Neural crest cell (in vitro differentiated cells): ENCODE measurements at regions not wholly inside any gene's neighbourhood (a gene's known extent, or its start where the extent isn't known, plus 50 kb on each side); places are given as distances from the start of the nearest gene placed in this dataset.

ENCODE experiments used
- DNase-seq: peaks from one replicate; pipeline ENCODE4 v3.0.0; 2021; ENCODE audit warnings: low read depth, mixed read lengths, low spot score
- H3K27ac Mint-ChIP-seq: one replicate; pipeline ENCODE4 v1.8.0; 2021; ENCODE audit warnings: mild to moderate bottlenecking, mixed read lengths; ENCODE audit not compliant: unreplicated experiment
- H3K27me3 Mint-ChIP-seq: 2 replicates; pipeline ENCODE4 v1.8.0; 2021; ENCODE audit warnings: low read depth, mild to moderate bottlenecking, mixed read lengths
- H3K36me3 Mint-ChIP-seq: 2 replicates; pipeline ENCODE4 v1.8.0; 2021; ENCODE audit warnings: low read depth, mild to moderate bottlenecking, mixed read lengths
- H3K4me1 Mint-ChIP-seq: 2 replicates; pipeline ENCODE4 v1.8.0; 2021; ENCODE audit warnings: mixed read lengths
- H3K4me3 Mint-ChIP-seq: one replicate; pipeline ENCODE4 v1.8.0; 2021; ENCODE audit warnings: mild to moderate bottlenecking, mixed read lengths
- H3K9me3 Mint-ChIP-seq: 2 replicates; pipeline ENCODE4 v1.8.0; 2021; ENCODE audit warnings: mixed read lengths
- CTCF ChIP-seq: fragments of 200-600 bp; sonication (generic); conservative IDR thresholded peaks from 2 replicates; pipeline ENCODE4 v1.5.0; 2021; ENCODE audit warnings: antibody characterized with exemption, mild to moderate bottlenecking

DNA sequence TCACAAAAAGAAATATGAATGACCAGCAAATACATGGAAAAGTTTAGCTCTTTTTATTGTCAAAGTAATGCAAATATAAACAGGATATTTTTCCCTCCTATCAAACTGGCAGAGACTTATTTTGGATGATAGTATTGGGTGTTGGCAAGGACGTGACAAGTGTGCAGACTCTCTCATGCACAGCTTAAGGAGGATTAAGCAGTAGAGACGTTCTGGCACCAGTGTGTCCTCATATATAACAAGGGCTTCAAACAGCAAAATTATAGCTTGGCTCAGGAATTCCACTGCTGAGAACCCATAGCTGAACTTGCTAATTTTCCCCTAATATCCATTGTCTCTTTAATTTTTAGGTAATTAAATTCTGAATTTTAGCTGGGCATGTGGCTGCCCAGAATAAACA is 114.4 kb downstream of the FAM124B start:
- H3K27me3 Mint-ChIP-seq: peaks cover 2% of the 10 kb centered on the region
- no peaks in the 10 kb centered on the region for H3K9me3 Mint-ChIP-seq
- no peaks in the 10 kb centered on the region for H3K4me1 Mint-ChIP-seq
- H3K4me3 Mint-ChIP-seq: no peak overlapping the region
- no peak overlapping the region for H3K27ac Mint-ChIP-seq
- DNase-seq: no peak
- TF ChIP-seq CTCF: no peak
- no peaks in the 10 kb centered on the region for H3K36me3 Mint-ChIP-seq

DNA sequence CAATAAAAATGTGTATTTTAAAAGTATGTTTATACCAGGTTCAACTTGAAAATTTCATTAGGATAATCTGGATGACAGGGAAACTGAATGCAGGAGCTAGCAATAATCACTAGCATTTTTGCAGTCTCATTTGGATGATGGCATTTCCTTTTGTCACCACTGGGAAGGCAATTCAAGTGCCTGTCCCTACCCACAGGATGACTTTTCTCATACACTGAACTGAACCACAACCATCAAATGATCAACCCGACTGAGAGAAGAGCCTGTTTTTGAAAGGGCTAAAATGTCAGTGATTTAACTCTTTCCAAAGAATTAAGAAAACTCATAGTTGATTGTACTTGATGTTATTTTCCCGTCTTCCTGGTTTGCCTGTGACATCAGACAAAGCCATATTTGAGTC is 115.0 kb downstream of the FAM124B start:
- Mint-ChIP-seq H3K9me3 (no peaks in the 10 kb centered on the region), H3K27me3 (peaks cover 2% of the 10 kb centered on the region), H3K27ac (no peak overlapping the region), H3K4me1 (no peaks in the 10 kb centered on the region), H3K36me3 (no peaks in the 10 kb centered on the region), H3K4me3 (no peak overlapping the region)
- no peak for DNase-seq
- peak; percentile 39 for TF ChIP-seq CTCF

DNA sequence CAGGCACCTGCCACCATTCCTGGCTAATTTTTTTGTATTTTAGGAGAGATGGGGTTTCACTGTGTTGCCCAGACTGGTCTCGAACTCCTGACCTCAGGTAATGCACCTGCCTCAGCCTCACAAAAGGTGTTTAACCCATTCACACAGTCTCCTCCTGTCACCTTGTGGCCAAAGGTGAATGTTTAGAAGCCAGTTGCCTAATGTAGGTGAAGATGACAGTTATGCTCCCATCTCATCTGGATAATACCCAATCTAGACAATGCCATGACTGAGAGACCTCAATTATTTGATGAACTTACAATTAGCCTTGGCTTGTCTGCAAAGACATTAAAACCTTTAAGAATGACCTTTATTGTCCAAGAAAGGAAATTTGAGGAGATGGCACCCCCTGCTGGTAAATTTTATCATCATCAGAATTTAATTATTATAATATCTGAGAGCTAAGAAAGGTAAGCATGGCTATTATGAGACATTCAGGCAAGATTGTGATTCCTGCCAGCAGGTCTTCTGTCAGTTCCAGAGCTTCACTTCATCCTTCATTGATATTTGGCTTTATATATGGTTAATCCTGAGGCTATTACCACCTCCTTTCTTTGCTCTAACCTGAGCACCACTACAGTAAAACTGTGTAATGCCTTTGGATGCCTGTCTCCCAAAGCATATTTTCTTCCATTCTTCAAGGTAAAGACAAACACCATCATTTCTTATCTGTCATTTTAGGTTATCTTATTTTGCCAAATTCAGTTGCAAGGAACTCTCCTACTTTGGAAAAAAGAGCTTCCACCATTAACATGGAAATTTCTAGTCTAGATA is 117.6 kb downstream of the FAM124B start:
- TF ChIP-seq CTCF: peak; percentile 88
- H3K4me3 Mint-ChIP-seq: no peak overlapping the region
- H3K9me3 Mint-ChIP-seq: no peaks in the 10 kb centered on the region
- no peaks in the 10 kb centered on the region for H3K36me3 Mint-ChIP-seq
- DNase-seq: peak; percentile 46
- H3K4me1 Mint-ChIP-seq: peaks cover 4% of the 10 kb centered on the region
- H3K27me3 Mint-ChIP-seq: peaks cover 2% of the 10 kb centered on the region
- no peak overlapping the region for H3K27ac Mint-ChIP-seq

- no peaks in the 10 kb centered on the region for H3K9me3 Mint-ChIP-seq
- DNase-seq: no peak
- no peaks in the 10 kb centered on the region for H3K36me3 Mint-ChIP-seq
- no peak overlapping the region for H3K4me3 Mint-ChIP-seq
- H3K27me3 Mint-ChIP-seq: peaks cover 2% of the 10 kb centered on the region
- H3K27ac Mint-ChIP-seq: no peak overlapping the region
- no peak for TF ChIP-seq CTCF
- H3K4me1 Mint-ChIP-seq: peaks cover 4% of the 10 kb centered on the region
Measured at GRCh38 chr2:224283466-224283965, 118.4 kb downstream of the FAM124B start.

DNA sequence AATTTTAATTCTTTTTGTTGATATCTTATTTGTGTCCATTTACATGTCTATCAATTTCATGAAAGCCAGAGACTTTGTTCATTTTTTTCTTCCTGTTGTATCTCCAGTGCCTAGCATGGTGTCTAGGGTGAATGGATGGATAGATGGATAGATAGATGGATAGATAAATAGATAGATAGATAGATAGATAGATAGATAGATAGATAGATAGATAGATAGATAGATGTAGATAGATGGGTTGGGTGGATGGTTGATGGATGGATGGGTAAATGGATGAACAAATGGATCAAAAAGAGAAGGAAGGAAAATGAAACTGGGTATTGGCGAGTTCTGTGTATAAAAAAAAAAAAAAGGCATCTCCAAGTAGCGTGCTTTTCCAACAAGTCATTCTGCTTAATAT is 120.5 kb downstream of the FAM124B start:
- H3K27ac Mint-ChIP-seq: no peak overlapping the region
- no peaks in the 10 kb centered on the region for H3K36me3 Mint-ChIP-seq
- H3K27me3 Mint-ChIP-seq: peaks cover 2% of the 10 kb centered on the region
- no peaks in the 10 kb centered on the region for H3K9me3 Mint-ChIP-seq
- TF ChIP-seq CTCF: no peak
- no peak overlapping the region for H3K4me3 Mint-ChIP-seq
- no peak for DNase-seq
- peaks cover 4% of the 10 kb centered on the region for H3K4me1 Mint-ChIP-seq
